SK-N-SH (cell line): ENCODE measurements at regions not wholly inside any gene's neighbourhood (a gene's known extent, or its start where the extent isn't known, plus 50 kb on each side); places are given as distances from the start of the nearest gene placed in this dataset.

Experiments
- CTCF ChIA-PET: fragments of 300-600, 350-600 bp; formaldehyde crosslinking; extraction: SDS; loops from one replicate; lab custom pipeline; 2021; lab: Yijun Ruan, JAX
- POLR2A ChIA-PET: fragments of 350-600 bp; sonication (Branson Sonifier 250); formaldehyde crosslinking; extraction: SDS; loops from one replicate; lab custom pipeline; 2020; ENCODE audit warnings: antibody characterized with exemption, inconsistent platforms; lab: Yijun Ruan, JAX
- DNase-seq: peaks from one replicate; pipeline ENCODE4 v3.0.0; 2012
- H2AFZ ChIP-seq: fragments of 200-600 bp; sonication (generic); 2 replicates; pipeline ENCODE4 v1.8.1; 2016; ENCODE audit warnings: antibody characterized with exemption, mild to moderate bottlenecking, low read depth
- H3F3A ChIP-seq: fragments of 200-600 bp; sonication (generic); replicated peaks from 2 replicates; pipeline ENCODE3; 2016; ENCODE audit warnings: antibody characterized with exemption, mild to moderate bottlenecking; ENCODE audit not compliant: insufficient read depth
- H3K27ac ChIP-seq, 2 experiments: fragments of 200-500 bp in 1 of 2; fragments of 200-600 bp in 1 of 2; sonication (Bioruptor generic) in 1 of 2; sonication (generic), shearing (Covaris generic) in 1 of 2; 2 replicates each; pipeline versions ENCODE4 v1.5.1 to v1.6.1; 2014 to 2016; ENCODE audit warnings: low read depth in 2 of 2, inconsistent platforms in 1 of 2, low read length in 1 of 2, mild to moderate bottlenecking in 1 of 2, mixed read lengths in 1 of 2
- H3K27me3 ChIP-seq: fragments of 200-600 bp; sonication (generic), shearing (Covaris generic); 2 replicates; pipeline ENCODE4 v1.6.1; 2016; ENCODE audit warnings: mixed run types; ENCODE audit not compliant: insufficient read depth
- H3K36me3 ChIP-seq, 2 experiments: fragments of 200-500 bp in 1 of 2; fragments of 200-600 bp in 1 of 2; sonication (Bioruptor generic) in 1 of 2; sonication (generic) in 1 of 2; replicated peaks in 1 of 2; 2 replicates each; pipeline versions ENCODE3 to v1.5.1; 2014 to 2016; ENCODE audit warnings: low read length in 1 of 2, mild to moderate bottlenecking in 1 of 2; ENCODE audit not compliant: insufficient read depth in 2 of 2, control insufficient read depth in 1 of 2
- H3K4me1 ChIP-seq, 2 experiments: fragments of 200-500 bp in 1 of 2; fragments of 200-600 bp in 1 of 2; sonication (Bioruptor generic) in 1 of 2; sonication (generic), shearing (Covaris generic) in 1 of 2; 2 replicates each; pipeline versions ENCODE4 v1.5.1 to v1.6.1; 2014 to 2016; ENCODE audit warnings: low read depth in 1 of 2, low read length in 1 of 2, mixed run types in 1 of 2; ENCODE audit not compliant: insufficient read depth in 2 of 2, control insufficient read depth in 1 of 2
- H3K4me2 ChIP-seq: fragments of 200-600 bp; sonication (generic), shearing (Covaris generic); 2 replicates; pipeline ENCODE4 v1.6.1; 2017; ENCODE audit warnings: mixed run types
- H3K4me3 ChIP-seq, 2 experiments: fragments of 200-500 bp in 1 of 2; fragments of 200-600 bp in 1 of 2; sonication (Bioruptor generic) in 1 of 2; sonication (generic), shearing (Covaris generic) in 1 of 2; 2 replicates each; pipeline versions ENCODE4 v1.5.1 to v1.8.1; 2014 to 2016; ENCODE audit warnings: low read depth in 2 of 2, inconsistent platforms in 1 of 2, low read length in 1 of 2, mild to moderate bottlenecking in 1 of 2, mixed read lengths in 1 of 2, moderate library complexity in 1 of 2
- H3K79me2 ChIP-seq: fragments of 200-600 bp; sonication (generic); 2 replicates; pipeline ENCODE4 v1.8.1; 2017; ENCODE audit warnings: mild to moderate bottlenecking; ENCODE audit not compliant: insufficient read depth
- H3K9ac ChIP-seq: fragments of 200-600 bp; sonication (generic); 2 replicates; pipeline ENCODE4 v1.6.1; 2017; ENCODE audit warnings: mixed run types
- H3K9me2 ChIP-seq: fragments of 200-600 bp; sonication (generic); 2 replicates; pipeline ENCODE4 v1.6.1; 2017; ENCODE audit warnings: mixed run types
- H3K9me3 ChIP-seq: fragments of 200-600 bp; sonication (generic); 2 replicates; pipeline ENCODE4 v1.6.1; 2017; ENCODE audit warnings: mixed run types, mild to moderate bottlenecking, moderate library complexity
- H4K20me1 ChIP-seq: fragments of 200-600 bp; sonication (generic); 2 replicates; pipeline ENCODE4 v1.6.1; 2017; ENCODE audit warnings: mild to moderate bottlenecking, mixed run types; ENCODE audit not compliant: insufficient read depth
- CHD2 ChIP-seq: fragments of 150-350 bp; IDR thresholded peaks from 2 replicates; pipeline ENCODE4 v1.6.1; 2018; ENCODE audit warnings: low read length; ENCODE audit not compliant: partially characterized antibody
- EP300 ChIP-seq, 2 experiments: IDR thresholded peaks; 2 replicates each; pipeline versions ENCODE4 v1.4.0 to v1.6.1; 2012; ENCODE audit warnings: borderline replicate concordance in 1 of 2, low read depth in 1 of 2, low read length in 1 of 2
- FOSL2 ChIP-seq: IDR thresholded peaks from 2 replicates; pipeline ENCODE4 v1.4.0; 2012; ENCODE audit warnings: low read depth, mild to moderate bottlenecking, moderate library complexity, borderline replicate concordance
- FOXJ3 ChIP-seq: sonication (generic); formaldehyde crosslinking; IDR thresholded peaks from 2 replicates; pipeline ENCODE4 v1.5.1; 2020; ENCODE audit warnings: mild to moderate bottlenecking, missing genetic modification reagents
- IRF3 ChIP-seq: fragments of 150-350 bp; IDR thresholded peaks from 2 replicates; pipeline ENCODE4 v1.6.1; 2016; ENCODE audit warnings: mild to moderate bottlenecking, low read depth, low read length
- JUND ChIP-seq: IDR thresholded peaks from 2 replicates; pipeline ENCODE4 v1.4.0; 2012
- MEF2A ChIP-seq: IDR thresholded peaks from 2 replicates; pipeline ENCODE4 v1.4.0; 2012; ENCODE audit warnings: low read depth, borderline replicate concordance
- MXI1 ChIP-seq: IDR thresholded peaks from 2 replicates; pipeline ENCODE4 v1.6.1; 2012; ENCODE audit warnings: mild to moderate bottlenecking, low read depth, low read length, improper control_type of control experiment
- NFIC ChIP-seq: IDR thresholded peaks from 2 replicates; pipeline ENCODE4 v1.4.0; 2012; ENCODE audit warnings: borderline replicate concordance
- NRF1 ChIP-seq: IDR thresholded peaks from 2 replicates; pipeline ENCODE4 v1.6.1; 2012; ENCODE audit warnings: low read depth, mild to moderate bottlenecking, low read length
- POLR2AphosphoS5 ChIP-seq: IDR thresholded peaks from 2 replicates; pipeline ENCODE4 v1.6.1; 2012; ENCODE audit warnings: low read depth, low read length
- RCOR1 ChIP-seq: fragments of 150-350 bp; IDR thresholded peaks from 2 replicates; pipeline ENCODE4 v1.6.1; 2017; ENCODE audit warnings: antibody characterized with exemption, low read length
- SIN3A ChIP-seq: IDR thresholded peaks from 2 replicates; pipeline ENCODE4 v1.6.1; 2012; ENCODE audit warnings: low read depth, mild to moderate bottlenecking, low read length, moderate library complexity, borderline replicate concordance
- TAF1 ChIP-seq: IDR thresholded peaks from 2 replicates; pipeline ENCODE4 v1.6.1; 2012; ENCODE audit warnings: low read depth, mild to moderate bottlenecking, low read length, moderate library complexity, borderline replicate concordance
- TEAD4 ChIP-seq: IDR thresholded peaks from 2 replicates; pipeline ENCODE4 v1.4.0; 2012; ENCODE audit warnings: mild to moderate bottlenecking, borderline replicate concordance; ENCODE audit not compliant: insufficient read depth
- YY1 ChIP-seq: IDR thresholded peaks from 2 replicates; pipeline ENCODE4 v1.4.0; 2012; ENCODE audit warnings: low read depth, mild to moderate bottlenecking
- WGBS: methylation state at CpG from one replicate; pipeline ENCODE4 v1.1.6; 2017; ENCODE audit warnings: low lambda C conversion rate; 5-methylcytosine and 5-hydroxymethylcytosine counted together
- TF ChIP-seq, protein P1 (sequence below): fragments of 150-350 bp; IDR thresholded peaks from 2 replicates; pipeline ENCODE4 v1.6.1; 2017; ENCODE audit warnings: antibody characterized with exemption, low read length, low read depth, borderline replicate concordance
- TF ChIP-seq, protein P2 (sequence below): IDR thresholded peaks from 2 replicates; pipeline ENCODE4 v1.4.0; 2012; ENCODE audit warnings: low read depth, borderline replicate concordance
- TF ChIP-seq, protein P3 (sequence below): fragments of 200-600 bp; sonication (generic); IDR thresholded peaks from 2 replicates; pipeline ENCODE4 v1.6.1; 2017; ENCODE audit warnings: antibody characterized with exemption, mild to moderate bottlenecking, moderate library complexity
- TF ChIP-seq, protein P4 (sequence below): IDR thresholded peaks from 2 replicates; pipeline ENCODE4 v1.4.0; 2012; ENCODE audit warnings: low read depth

- Histone ChIP-seq H2AFZ (no peak overlapping the region), H3K79me2 (no peaks in the 10 kb centered on the region), H3F3A (no peaks in the 10 kb centered on the region), H3K4me3 (no peak overlapping the region), H3K27ac (peak overlapping the region in 1 of 2 experiments; percentile 39; a peak in 2 of 4 replicates), H3K4me2 (no peak overlapping the region), H3K4me1 (no peaks in the 10 kb centered on the region; a peak in 1 of 4 replicates), H4K20me1 (no peaks in the 10 kb centered on the region), H3K9ac (no peak overlapping the region), H3K27me3 (no peaks in the 10 kb centered on the region), H3K9me2 (no peaks in the 10 kb centered on the region), H3K36me3 (no peaks in the 10 kb centered on the region), H3K9me3 (no peaks in the 10 kb centered on the region)
- DNase-seq, result no peak
- 46% methylated on average over 3 of the region's 3 CpGs for WGBS
- no peak for TF ChIP-seq FOXJ3 (CRISPR knock-in tag)
- TF ChIP-seq MEF2A, result no peak
- no peak for TF ChIP-seq CHD2
- TF ChIP-seq, protein P1, sequence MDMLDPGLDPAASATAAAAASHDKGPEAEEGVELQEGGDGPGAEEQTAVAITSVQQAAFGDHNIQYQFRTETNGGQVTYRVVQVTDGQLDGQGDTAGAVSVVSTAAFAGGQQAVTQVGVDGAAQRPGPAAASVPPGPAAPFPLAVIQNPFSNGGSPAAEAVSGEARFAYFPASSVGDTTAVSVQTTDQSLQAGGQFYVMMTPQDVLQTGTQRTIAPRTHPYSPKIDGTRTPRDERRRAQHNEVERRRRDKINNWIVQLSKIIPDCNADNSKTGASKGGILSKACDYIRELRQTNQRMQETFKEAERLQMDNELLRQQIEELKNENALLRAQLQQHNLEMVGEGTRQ, result no peak
- TF ChIP-seq EP300 (IDR thresholded peaks at IDR 0.05; ENCODE audit: borderline replicate concordance in 1 of 2, low read depth in 1 of 2, low read length in 1 of 2), result no peak
- no peak for TF ChIP-seq NRF1
- no peak for TF ChIP-seq TEAD4
- TF ChIP-seq POLR2AphosphoS5, result no peak
- TF ChIP-seq JUND, result no peak
- no peak for TF ChIP-seq RCOR1
- CTCF ChIA-PET, result interaction anchor here (0.7 kb wide), 1 partner anchor 94 kb away, joined by 3 read pairs; no protein-coding TSS in a partner anchor
- POLR2A ChIA-PET, result no interaction called here
Measured at GRCh38 chr1:168825820-168826219, 96.8 kb upstream of the DPT start.

GRCh38 chr1:168826269-168826668, 97.3 kb upstream of the DPT start:
- Histone ChIP-seq H3K4me2 (no peak overlapping the region), H3K9me3 (no peaks in the 10 kb centered on the region), H3K4me3 (no peak overlapping the region), H3K27ac (peak overlapping the region in 1 of 2 experiments; percentile 39; a peak in 2 of 4 replicates), H3K36me3 (no peaks in the 10 kb centered on the region), H3F3A (no peaks in the 10 kb centered on the region), H2AFZ (no peak overlapping the region), H3K27me3 (no peaks in the 10 kb centered on the region), H3K9me2 (no peaks in the 10 kb centered on the region), H3K79me2 (no peaks in the 10 kb centered on the region), H4K20me1 (no peaks in the 10 kb centered on the region), H3K4me1 (no peaks in the 10 kb centered on the region; a peak in 1 of 4 replicates), H3K9ac (no peak overlapping the region)
- 95% methylated on average over 3 of the region's 3 CpGs for WGBS
- DNase-seq, result no peak
- ChIA-PET POLR2A (no interaction called here), CTCF (no interaction called here)
- TF ChIP-seq, protein P2, sequence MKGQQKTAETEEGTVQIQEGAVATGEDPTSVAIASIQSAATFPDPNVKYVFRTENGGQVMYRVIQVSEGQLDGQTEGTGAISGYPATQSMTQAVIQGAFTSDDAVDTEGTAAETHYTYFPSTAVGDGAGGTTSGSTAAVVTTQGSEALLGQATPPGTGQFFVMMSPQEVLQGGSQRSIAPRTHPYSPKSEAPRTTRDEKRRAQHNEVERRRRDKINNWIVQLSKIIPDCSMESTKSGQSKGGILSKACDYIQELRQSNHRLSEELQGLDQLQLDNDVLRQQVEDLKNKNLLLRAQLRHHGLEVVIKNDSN, result no peak
- TF ChIP-seq POLR2AphosphoS5 (no peak), MXI1 (no peak), SIN3A (no peak), YY1 (no peak), RCOR1 (no peak), NFIC (no peak), FOSL2 (no peak), TAF1 (no peak), IRF3 (no peak)
- TF ChIP-seq, protein P3, sequence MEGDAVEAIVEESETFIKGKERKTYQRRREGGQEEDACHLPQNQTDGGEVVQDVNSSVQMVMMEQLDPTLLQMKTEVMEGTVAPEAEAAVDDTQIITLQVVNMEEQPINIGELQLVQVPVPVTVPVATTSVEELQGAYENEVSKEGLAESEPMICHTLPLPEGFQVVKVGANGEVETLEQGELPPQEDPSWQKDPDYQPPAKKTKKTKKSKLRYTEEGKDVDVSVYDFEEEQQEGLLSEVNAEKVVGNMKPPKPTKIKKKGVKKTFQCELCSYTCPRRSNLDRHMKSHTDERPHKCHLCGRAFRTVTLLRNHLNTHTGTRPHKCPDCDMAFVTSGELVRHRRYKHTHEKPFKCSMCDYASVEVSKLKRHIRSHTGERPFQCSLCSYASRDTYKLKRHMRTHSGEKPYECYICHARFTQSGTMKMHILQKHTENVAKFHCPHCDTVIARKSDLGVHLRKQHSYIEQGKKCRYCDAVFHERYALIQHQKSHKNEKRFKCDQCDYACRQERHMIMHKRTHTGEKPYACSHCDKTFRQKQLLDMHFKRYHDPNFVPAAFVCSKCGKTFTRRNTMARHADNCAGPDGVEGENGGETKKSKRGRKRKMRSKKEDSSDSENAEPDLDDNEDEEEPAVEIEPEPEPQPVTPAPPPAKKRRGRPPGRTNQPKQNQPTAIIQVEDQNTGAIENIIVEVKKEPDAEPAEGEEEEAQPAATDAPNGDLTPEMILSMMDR, result no peak
- TF ChIP-seq, protein P4, sequence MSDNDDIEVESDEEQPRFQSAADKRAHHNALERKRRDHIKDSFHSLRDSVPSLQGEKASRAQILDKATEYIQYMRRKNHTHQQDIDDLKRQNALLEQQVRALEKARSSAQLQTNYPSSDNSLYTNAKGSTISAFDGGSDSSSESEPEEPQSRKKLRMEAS, result no peak
- TF ChIP-seq, protein P1, result no peak
